GM21526 (cell line): ENCODE measurements at regions not wholly inside any gene's neighbourhood (a gene's known extent, or its start where the extent isn't known, plus 50 kb on each side); places are given as distances from the start of the nearest gene placed in this dataset.
"Not testable (repeated sequence)": the region's sequence is repeated elsewhere in the genome, so short reads cannot be mapped to it uniquely, and the experiment has no call there.

Source experiments
- ATAC-seq: cut with Tn5 transposase; IDR thresholded peaks from one replicate; pipeline ENCODE4 v1.9.1; 2021; ENCODE audit warnings: moderate library complexity; ENCODE audit not compliant: unreplicated experiment, low FRiP score

GRCh38 chr12:115306380-115306779 lies 622.4 kb upstream of the TBX3 start:
- ATAC-seq: no peak

- ATAC-seq: no peak
These were observed 621.9 kb upstream of the TBX3 start for GRCh38 chr12:115305867-115306266.

GRCh38 chr12:115305275-115305674 lies 621.3 kb upstream of the TBX3 start:
- ATAC-seq: no peak

- ATAC-seq: no peak
These were observed 619.8 kb upstream of the TBX3 start for GRCh38 chr12:115303723-115304309.

GRCh38 chr12:115297445-115297844 lies 613.5 kb upstream of the TBX3 start:
- ATAC-seq: no peak

- no peak for ATAC-seq
These were observed 612.7 kb upstream of the TBX3 start for GRCh38 chr12:115296613-115297198.

- no peak for ATAC-seq
These were observed 611.9 kb upstream of the TBX3 start for GRCh38 chr12:115295886-115296285.

- no peak for ATAC-seq
These were observed 610.6 kb upstream of the TBX3 start for GRCh38 chr12:115294453-115295133.

GRCh38 chr12:115285429-115285828 lies 601.5 kb upstream of the TBX3 start:
- not testable (repeated sequence) for ATAC-seq

- no peak for ATAC-seq
These were observed 589.5 kb upstream of the TBX3 start for GRCh38 chr12:115273456-115273855.

GRCh38 chr12:115268451-115268850 lies 584.5 kb upstream of the TBX3 start:
- no peak for ATAC-seq

GRCh38 chr12:115267891-115268290 lies 583.9 kb upstream of the TBX3 start:
- no peak for ATAC-seq

- ATAC-seq: no peak
These were observed 583.5 kb upstream of the TBX3 start for GRCh38 chr12:115267464-115267863.

GRCh38 chr12:115264605-115265004 lies 580.6 kb upstream of the TBX3 start:
- no peak for ATAC-seq

- ATAC-seq: no peak
These were observed 577.9 kb upstream of the TBX3 start for GRCh38 chr12:115261691-115262398.

GRCh38 chr12:115260762-115261675 lies 577.0 kb upstream of the TBX3 start:
- no peak for ATAC-seq

GRCh38 chr12:115259968-115260747 lies 576.2 kb upstream of the TBX3 start:
- no peak for ATAC-seq

GRCh38 chr12:115257791-115258190 lies 573.8 kb upstream of the TBX3 start:
- ATAC-seq: no peak

GRCh38 chr12:115255962-115256361 lies 572.0 kb upstream of the TBX3 start:
- no peak for ATAC-seq

- no peak for ATAC-seq
These were observed 571.3 kb upstream of the TBX3 start for GRCh38 chr12:115255257-115255656.
